Kasumi-1 (cell line): ENCODE measurements at regions not wholly inside any gene's neighbourhood (a gene's known extent, or its start where the extent isn't known, plus 50 kb on each side); places are given as distances from the start of the nearest gene placed in this dataset.
"Not testable (repeated sequence)": the region's sequence is repeated elsewhere in the genome, so short reads cannot be mapped to it uniquely, and the experiment has no call there.

Experiments
- DNase-seq, 2 experiments: peaks; one replicate each; lab custom pipeline; 2025; lab: John Stamatoyannopoulos, UW

- no peak for DNase-seq
These were observed 70.9 kb upstream of the ZNF169 start for GRCh38 chr9:94188246-94188645.

GRCh38 chr9:94191706-94192105 lies 67.4 kb upstream of the ZNF169 start:
- not testable (repeated sequence) for DNase-seq

- DNase-seq, result no peak
These were observed 60.7 kb upstream of the ZNF169 start for GRCh38 chr9:94198414-94198813.

- DNase-seq, result no peak
These were observed 59.3 kb upstream of the ZNF169 start for GRCh38 chr9:94199776-94200175.

GRCh38 chr9:94204174-94204573 lies 54.9 kb upstream of the ZNF169 start:
- no peak for DNase-seq

- DNase-seq, result no peak
These were observed 51.3 kb upstream of the ZNF169 start for GRCh38 chr9:94207781-94208180.
